Sigmoid colon (tissue), 4 donors: ENCODE measurements at regions not wholly inside any gene's neighbourhood (a gene's known extent, or its start where the extent isn't known, plus 50 kb on each side); places are given as distances from the start of the nearest gene placed in this dataset.

ENCODE experiments used
- POLR2A ChIP-seq, 2 donors: fragments of 450-650 bp; IDR thresholded peaks; one replicate each; pipeline ENCODE4 v1.6.1; 2016; ENCODE audit warnings: antibody characterized with exemption in 2 of 2, mild to moderate bottlenecking in 2 of 2, moderate library complexity in 2 of 2
- POLR2AphosphoS5 ChIP-seq, 4 donors: sonication (generic); formaldehyde crosslinking; IDR thresholded peaks; one replicate each; pipeline ENCODE4 v1.6.1; 2017; ENCODE audit warnings: antibody characterized with exemption in 4 of 4

DNA sequence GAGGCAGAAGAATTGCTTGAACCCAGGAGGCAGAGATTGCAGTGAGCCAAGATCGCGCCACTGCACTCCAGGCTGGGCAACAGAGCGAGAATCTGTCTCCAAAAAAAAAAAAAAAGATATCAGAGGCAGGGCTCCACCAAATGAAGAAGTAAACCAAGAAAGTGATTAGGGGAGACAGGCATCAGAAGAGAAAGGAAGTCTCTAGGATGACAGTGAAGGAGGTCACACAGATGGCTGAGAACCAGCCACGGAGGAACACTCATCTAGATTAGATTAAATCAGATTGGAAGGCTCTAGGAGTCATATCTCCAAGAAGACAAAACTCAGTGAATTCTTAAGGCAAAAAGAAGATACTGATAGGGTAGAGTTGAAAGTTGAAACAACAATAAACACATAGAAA is 102.2 kb upstream of the CCDC28A start:
- no peak for TF ChIP-seq POLR2A (IDR thresholded peaks at IDR 0.05)
- no peak for TF ChIP-seq POLR2AphosphoS5 (IDR thresholded peaks at IDR 0.05)
